HG03575 (cell line): ENCODE measurements at regions not wholly inside any gene's neighbourhood (a gene's known extent, or its start where the extent isn't known, plus 50 kb on each side); places are given as distances from the start of the nearest gene placed in this dataset.

ENCODE experiments used
- ATAC-seq: cut with Tn5 transposase; IDR thresholded peaks from one replicate; pipeline ENCODE4 v1.9.1; 2021; ENCODE audit not compliant: unreplicated experiment, insufficient number of reproducible peaks, low FRiP score; ENCODE audit errors: extremely low read depth

DNA sequence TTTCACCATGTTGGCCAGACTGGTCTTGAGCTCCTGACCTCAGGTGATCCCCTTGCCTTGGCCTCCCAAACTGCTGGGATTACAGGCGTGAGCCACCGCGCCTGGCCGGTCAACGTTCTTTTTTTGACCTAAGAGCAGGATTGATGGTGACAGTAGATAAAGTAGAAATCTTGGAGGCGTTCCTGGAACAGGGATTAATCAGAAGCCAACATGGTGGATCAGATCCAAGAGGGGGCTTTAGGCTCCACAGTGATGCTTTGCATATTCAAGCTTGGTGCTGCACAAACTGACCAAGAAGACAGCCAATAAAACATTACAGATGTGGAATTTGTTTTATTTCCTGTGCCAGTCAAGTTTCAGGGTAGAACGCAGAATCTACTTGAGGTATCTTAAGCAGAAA lies 271.2 kb downstream of the FGF9 start:
- ATAC-seq, result no peak

DNA sequence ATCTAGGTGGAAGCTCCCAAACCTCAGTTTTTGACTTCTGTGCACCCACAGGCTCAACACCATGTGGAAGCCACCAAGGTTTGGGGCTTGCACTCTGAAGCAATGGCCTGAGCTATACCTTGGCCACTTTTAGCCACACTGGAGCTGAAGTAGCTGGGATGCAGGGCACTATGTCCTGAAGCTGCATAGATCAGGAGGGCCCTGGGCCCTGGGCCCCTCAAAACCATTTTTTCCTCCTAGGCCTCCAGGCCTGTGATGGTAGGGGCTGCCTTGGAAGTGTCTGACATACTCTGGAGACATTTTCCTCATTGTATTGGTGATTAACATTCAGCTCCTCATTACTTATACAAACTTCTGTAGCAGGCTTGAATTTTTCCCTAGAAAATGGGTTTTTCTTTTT lies 273.7 kb downstream of the FGF9 start:
- no peak for ATAC-seq

GRCh38 chr13:21945195-21945594 lies 274.3 kb downstream of the FGF9 start:
- no peak for ATAC-seq

GRCh38 chr13:21946964-21947363 lies 276.1 kb downstream of the FGF9 start:
- ATAC-seq, result no peak

DNA sequence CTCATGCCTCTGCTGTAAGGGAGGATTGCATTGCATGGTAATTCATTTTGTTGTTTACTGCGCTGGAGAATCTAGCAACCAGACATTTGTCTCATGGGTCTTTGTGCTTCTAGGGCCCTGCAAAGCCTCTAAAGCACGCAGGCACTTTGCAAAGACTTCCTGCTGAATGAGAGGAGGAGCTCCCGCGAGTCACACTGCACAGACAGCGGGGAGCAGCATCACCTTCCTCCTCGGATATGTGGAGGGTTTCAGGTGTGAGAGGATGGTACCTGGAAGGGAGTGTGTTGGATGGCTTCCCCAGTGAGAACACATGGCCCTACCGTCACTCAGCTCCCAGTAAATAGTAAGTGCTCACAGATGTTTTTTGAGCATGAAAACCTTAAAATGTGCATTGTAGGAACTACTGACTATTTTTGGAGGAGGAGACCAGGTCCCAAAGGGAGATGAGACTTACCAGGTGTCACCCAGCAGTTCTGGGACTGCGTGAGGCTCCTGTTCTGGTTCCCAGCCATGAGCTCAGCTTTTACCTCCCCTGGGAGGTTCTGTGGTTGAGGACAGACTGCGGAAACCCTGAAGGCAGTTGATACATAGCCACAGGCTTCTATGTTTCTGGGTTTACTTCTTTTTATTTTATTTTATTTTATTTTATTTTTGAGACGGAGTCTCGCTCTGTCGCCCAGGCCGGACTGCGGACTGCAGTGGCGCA lies 278.0 kb downstream of the FGF9 start:
- no peak for ATAC-seq

DNA sequence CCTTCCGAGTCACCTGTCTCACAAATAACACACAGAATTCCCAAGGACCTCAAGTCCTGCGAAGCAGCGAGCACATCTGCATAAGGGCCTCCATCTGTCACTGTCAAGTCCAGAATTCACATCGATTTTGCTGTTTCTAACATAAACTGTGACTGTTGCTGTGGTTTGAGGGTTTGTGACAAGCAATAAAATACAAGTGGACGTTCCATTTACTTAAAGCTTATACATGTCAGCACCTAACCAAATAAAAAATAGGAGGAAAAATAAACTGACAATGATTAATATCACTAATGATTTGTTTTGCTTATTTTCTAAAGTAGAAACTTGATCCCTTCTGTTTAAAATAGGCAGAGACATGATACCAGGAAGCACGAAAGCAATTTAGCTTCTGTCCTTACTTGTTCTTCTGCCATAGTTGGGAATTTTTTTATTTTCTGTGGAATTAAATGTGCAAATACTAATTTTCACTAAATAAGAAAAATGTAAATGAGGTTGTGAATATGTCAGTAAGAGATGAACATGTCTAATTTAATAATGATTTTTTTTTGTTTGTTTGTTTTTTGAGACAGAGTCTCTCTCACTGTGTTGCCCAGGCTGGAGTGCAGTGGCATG lies 279.1 kb downstream of the FGF9 start:
- ATAC-seq, result no peak

DNA sequence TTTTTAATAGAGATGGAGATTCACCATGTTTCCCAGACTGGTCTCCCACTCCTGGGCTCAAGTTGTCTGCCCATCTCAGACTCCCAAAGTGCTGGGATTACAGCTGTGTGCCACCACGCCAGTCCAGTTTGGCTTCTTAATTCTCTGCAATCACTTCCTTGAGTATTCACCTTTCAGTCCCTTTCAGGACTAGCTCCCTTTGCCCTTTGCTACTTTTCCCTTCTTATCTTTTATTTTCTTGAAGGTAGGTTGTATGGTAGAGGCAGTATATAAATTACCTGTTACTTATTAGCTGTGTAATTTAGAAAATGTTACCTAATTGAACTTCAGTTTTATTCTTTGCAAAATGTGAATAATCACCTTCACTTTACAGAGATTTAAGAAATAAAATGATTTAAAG lies 285.8 kb downstream of the FGF9 start:
- ATAC-seq, result no peak

DNA sequence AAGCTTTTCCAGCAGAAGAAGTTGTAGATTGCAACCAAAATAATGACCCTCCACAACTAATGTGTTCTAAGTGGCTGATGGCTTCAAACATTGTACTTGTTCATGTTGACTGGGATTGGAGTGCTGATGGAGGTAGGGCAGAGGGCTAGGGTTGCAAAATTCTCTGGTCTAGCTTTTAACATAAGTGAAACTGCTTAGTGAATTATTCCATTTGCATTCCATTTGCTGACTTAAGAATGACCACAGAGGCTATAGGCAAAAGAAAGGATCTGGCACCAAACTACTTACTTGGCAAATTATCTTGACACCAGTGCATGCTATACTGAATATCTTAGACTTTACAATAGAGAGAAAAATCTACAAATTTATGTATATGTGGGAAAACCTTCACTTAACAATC lies 287.0 kb downstream of the FGF9 start:
- no peak for ATAC-seq

GRCh38 chr13:21960108-21960507 lies 289.2 kb downstream of the FGF9 start:
- ATAC-seq, result no peak

DNA sequence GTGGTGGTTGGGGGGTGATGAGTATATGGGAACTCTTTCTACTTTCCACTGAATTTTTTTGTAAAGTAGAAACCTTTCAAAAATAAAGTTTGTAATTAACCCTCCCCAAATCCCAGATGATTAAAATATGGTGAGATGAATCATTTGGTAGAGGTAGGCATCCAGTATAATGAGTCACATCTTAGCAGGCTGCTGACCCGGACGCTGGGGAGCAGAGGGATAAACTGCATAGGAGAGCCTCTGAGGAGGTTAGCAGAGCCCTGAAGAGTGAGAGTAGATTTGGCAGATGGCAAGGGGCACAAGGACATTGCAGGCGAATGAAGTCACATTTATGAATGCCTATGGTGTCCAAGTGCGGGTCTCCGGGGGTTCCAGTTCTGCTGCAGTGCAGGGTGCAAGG lies 293.8 kb downstream of the FGF9 start:
- no peak for ATAC-seq

GRCh38 chr13:21965095-21965494 lies 294.2 kb downstream of the FGF9 start:
- no peak for ATAC-seq

GRCh38 chr13:21966014-21966413 lies 295.1 kb downstream of the FGF9 start:
- no peak for ATAC-seq

GRCh38 chr13:21967871-21968270 lies 297.0 kb downstream of the FGF9 start:
- ATAC-seq, result no peak

DNA sequence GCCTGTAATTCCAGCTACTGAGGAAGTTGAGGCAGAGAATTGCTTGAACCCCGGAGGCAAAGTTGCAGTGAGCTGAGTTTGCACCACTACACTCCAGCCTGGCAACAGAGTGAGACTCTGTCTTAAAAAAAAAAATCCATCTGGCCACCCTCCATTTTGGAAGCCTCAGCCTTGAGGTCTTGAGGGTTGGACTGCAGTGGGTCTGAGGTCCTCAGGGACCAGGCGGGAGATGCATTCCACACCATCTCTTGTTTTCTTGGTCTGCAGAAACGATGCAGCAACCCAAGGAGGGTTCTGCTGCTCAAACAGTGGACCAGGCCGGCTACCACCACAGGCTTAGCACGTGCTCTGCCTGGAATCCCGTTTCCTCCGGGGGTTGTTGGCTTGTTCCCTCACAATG lies 299.3 kb downstream of the FGF9 start:
- no peak for ATAC-seq

DNA sequence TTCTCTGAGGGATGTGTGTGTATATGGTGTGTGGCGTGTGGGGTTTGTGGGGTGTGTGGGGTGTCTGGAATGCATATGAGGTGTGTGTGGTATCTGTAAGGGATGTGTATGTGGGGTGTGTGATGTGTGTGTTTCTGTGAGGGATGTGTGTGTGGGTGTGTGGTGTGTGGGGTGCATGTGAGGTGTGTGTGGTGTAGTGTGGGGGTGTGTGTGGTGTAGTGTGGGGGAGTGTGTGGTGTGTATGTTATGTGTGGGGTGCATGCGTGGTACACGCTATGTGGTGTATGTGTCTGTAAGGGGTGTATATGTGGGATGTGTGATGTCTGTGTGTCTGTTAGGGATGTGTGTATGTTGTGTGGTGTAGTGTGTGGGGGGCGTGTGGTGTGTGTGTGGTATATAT lies 300.0 kb downstream of the FGF9 start:
- ATAC-seq, result no peak

DNA sequence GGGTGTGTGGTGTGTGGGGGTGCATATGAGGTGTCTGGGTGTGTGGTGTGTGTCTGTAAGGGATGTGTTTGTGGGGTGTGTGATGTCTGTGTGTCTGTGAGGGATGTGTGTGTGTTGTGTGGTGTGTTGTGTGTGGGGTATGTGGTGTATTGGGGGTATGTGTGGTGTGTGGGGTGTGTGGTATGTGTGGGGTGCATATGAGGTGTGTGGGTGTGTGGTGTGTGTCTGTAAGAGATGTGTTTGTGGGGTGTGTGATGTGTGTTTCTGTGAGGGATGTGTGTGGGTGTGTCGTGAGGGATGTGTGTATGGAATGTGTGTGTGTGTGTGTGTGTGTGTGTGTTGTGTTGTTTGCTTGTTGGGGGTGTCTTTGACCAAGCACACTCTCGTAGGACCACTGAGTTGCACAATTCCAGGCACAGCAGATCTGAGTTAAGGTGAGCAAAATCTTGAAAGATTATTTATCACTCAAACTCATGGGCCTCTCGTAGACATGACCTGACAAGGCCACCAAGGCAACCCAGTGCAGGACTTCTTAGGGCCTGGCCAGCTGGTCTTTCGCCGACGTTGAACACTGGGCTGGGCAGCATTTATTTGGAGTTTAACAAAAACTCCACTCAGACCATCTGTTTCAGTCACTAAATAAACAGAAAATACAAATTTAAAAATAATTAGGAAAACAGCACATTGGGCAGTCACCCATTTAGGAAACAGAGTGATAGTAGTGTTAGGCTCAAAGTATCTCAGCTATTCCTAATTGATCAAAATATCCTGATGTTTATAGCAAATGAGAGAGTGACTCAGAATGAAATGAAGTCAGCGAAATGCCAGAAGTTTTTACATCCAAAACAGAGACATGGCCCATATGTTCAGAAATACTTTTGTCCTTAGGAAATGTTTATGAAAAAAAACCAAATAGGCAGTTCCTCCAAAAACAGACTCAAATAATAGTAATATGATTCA lies 301.1 kb downstream of the FGF9 start:
- no peak for ATAC-seq

DNA sequence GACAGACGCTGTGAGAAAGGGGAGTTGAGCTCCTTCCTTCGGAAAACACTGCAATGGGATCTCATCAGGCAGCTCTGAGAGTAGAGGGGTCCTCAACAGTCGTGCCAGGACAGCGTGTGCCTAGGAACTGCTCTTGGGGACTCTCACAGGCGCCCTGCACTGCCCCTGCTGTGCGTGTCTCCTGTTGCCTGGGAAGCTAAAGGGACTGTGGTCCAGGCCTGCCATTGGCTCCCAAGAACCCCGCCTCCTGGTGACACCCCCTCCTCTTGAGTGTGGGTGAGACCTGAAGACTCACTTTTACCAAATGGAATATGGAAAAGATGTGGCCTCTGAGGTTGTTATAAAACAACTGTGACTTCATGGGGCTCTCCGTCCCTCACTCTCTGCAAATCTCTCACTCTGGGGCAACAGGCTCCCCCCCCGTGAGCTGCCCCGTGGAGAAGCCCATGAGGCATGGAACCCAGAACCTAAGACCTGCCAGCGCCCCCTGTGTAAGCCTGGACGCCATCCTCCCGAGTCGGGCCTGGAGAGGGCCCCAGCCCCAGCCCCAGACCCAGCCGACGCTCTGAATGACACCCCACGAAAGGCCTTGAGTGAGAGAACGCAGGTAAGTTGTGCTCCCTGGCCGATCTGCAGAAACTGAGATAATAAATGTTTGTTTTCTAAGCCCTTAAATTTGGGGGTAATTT lies 302.7 kb downstream of the FGF9 start:
- no peak for ATAC-seq

DNA sequence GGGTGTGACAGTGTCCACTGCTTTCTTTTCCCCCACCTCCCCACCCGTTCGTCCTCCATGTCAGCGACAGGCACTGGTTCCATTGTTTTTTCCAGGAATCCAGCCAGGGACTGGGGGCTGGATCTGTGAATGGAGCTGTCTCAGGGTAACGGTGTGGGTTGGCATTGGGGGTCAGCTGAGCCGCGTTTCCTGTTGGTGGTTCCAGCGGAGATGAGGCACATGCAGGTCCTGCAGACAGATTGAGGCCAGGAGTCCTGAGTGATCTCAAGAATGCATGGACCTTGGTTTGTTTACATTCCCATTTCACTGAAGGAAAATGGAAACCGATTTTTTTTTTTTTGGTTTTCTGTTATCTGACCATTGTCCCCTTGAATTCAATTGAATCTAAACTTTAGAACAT lies 303.9 kb downstream of the FGF9 start:
- ATAC-seq, result no peak

- ATAC-seq, result no peak
These were observed 305.3 kb downstream of the FGF9 start for GRCh38 chr13:21976159-21976558.
